Ovary (tissue), 7 donors: ENCODE measurements at regions not wholly inside any gene's neighbourhood (a gene's known extent, or its start where the extent isn't known, plus 50 kb on each side); places are given as distances from the start of the nearest gene placed in this dataset.

Experiments used
- DNase-seq, 5 donors: peaks; one replicate each; pipeline ENCODE4 v3.0.0-alpha.2; 2019 to 2020
- H3K27ac ChIP-seq, 2 donors: fragments of 200-600 bp; one replicate each; pipeline versions ENCODE4 v1.5.1 to v1.8.0; 2019 to 2022
- H3K27me3 ChIP-seq: fragments of 200-600 bp; one replicate; pipeline ENCODE4 v1.8.0; 2022
- H3K36me3 ChIP-seq: fragments of 200-600 bp; sonication (generic); one replicate; pipeline ENCODE4 v1.5.1; 2019
- H3K4me1 ChIP-seq: one replicate; pipeline ENCODE4 v1.8.1; 2013; ENCODE audit warnings: mild to moderate bottlenecking, moderate library complexity; ENCODE audit not compliant: insufficient read depth
- H3K4me3 ChIP-seq: fragments of 200-600 bp; sonication (generic); one replicate; pipeline ENCODE4 v1.5.1; 2017
- H3K9me3 ChIP-seq, 2 donors: fragments of 200-600 bp in 1 of 2; sonication (generic) in 1 of 2; one replicate each; pipeline versions ENCODE4 v1.5.1 to v1.8.1; 2013 to 2019; ENCODE audit warnings: mild to moderate bottlenecking in 1 of 2, moderate library complexity in 1 of 2
- EP300 ChIP-seq: sonication (generic); formaldehyde crosslinking; IDR thresholded peaks from one replicate; pipeline ENCODE4 v1.6.1; 2017; ENCODE audit warnings: antibody characterized with exemption
- POLR2A ChIP-seq: fragments of 450-650 bp; IDR thresholded peaks from one replicate; pipeline ENCODE4 v1.6.1; 2017; ENCODE audit warnings: antibody characterized with exemption, mild to moderate bottlenecking, moderate library complexity
- WGBS, 3 donors: extraction: QIAGEN DNeasy Blood & Tissue Kit in 1 of 3; methylation state at CpG; one replicate each; pipeline versions ENCODE4 v1.1.5 to v1.1.7; 2013 to 2017; 5-methylcytosine and 5-hydroxymethylcytosine counted together
- intact Hi-C, 4 donors: fragments of 100-400 bp; cut with DNase I; formaldehyde crosslinking; loops; one replicate each; pipeline versions ENCODE4 v1.11.0 to v1.15.1; 2022 to 2023
- TF ChIP-seq, protein P1 (sequence below), 3 donors: fragments of 450-650 bp in 2 of 3; fragments of 200-600 bp in 1 of 3; IDR thresholded peaks; one replicate each; pipeline versions ENCODE4 v1.5.1 to v1.8.0; 2016 to 2022; ENCODE audit warnings: antibody characterized with exemption in 3 of 3, mild to moderate bottlenecking in 1 of 3
- donor health status: DM: no; HTN: no; CAD: no; lungs with moderate emphysema.
- donor health status: DM: no; HTN: no; CAD: no.
- donor health status: Bipolar disorder and iron deficiency.
- donor health status: DM: no; HTN: no; CAD: no.
- donor health status: DM: yes; HTN: yes; CAD: no.

DNA sequence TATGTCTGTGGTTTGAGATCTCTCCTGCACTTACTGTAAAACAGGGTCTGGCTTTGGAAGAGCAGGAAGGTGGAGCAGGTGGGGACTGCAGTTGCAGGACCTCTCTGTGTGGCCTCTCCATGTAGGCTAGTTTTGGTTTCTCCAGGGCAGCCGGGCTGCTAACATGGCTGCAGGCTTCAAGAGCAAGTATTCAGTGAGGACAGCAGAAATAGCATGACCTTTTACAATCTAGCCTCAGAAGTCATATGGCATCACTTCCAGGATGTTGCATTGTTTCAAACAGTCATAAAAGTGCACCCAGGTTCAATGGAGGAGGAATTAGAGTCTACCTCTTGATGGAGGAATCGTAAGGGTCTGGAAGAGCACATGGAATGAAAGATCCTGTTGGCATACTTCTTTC is 728.7 kb downstream of the NTRK3 start:
- H3K4me3 ChIP-seq: no peak overlapping the region
- H3K4me1 ChIP-seq: no peaks in the 10 kb centered on the region
- no peak overlapping the region for H3K27ac ChIP-seq
- H3K9me3 ChIP-seq: peaks cover 0 to 3% of the 10 kb centered on the region in 2 donors
- no peaks in the 10 kb centered on the region for H3K36me3 ChIP-seq
- 71 to 88% (median 81%) methylated on average over 2 of the region's 2 CpGs for WGBS, 3 donors
- intact Hi-C loops: no loop called here
- H3K27me3 ChIP-seq: no peaks in the 10 kb centered on the region
- TF ChIP-seq, protein P1, sequence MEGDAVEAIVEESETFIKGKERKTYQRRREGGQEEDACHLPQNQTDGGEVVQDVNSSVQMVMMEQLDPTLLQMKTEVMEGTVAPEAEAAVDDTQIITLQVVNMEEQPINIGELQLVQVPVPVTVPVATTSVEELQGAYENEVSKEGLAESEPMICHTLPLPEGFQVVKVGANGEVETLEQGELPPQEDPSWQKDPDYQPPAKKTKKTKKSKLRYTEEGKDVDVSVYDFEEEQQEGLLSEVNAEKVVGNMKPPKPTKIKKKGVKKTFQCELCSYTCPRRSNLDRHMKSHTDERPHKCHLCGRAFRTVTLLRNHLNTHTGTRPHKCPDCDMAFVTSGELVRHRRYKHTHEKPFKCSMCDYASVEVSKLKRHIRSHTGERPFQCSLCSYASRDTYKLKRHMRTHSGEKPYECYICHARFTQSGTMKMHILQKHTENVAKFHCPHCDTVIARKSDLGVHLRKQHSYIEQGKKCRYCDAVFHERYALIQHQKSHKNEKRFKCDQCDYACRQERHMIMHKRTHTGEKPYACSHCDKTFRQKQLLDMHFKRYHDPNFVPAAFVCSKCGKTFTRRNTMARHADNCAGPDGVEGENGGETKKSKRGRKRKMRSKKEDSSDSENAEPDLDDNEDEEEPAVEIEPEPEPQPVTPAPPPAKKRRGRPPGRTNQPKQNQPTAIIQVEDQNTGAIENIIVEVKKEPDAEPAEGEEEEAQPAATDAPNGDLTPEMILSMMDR (IDR thresholded peaks at IDR 0.05): no peak
- no peak for TF ChIP-seq EP300
- no peak for TF ChIP-seq POLR2A
- no peak for DNase-seq

DNA sequence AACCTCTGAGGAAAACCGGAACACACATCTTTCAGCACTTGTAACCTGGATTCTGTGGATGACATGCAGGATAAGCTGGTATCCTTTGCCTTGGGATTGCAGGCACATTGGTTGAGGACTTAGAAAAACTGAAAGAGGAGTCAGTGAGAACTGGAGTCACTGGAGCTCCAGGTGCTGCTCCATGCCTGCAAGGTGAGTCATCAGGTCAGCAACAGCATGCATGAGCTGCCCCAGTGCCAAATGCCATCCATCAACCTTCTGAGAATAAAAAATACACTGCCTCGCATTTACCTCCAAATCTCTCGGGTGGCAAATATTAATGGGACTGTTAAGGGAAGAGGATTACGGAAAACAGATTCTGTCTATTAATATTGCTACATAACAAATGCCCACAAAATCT is 729.1 kb downstream of the NTRK3 start:
- H3K4me3 ChIP-seq: no peak overlapping the region
- H3K27ac ChIP-seq: no peak overlapping the region
- 69 to 79% (median 72%) methylated on average over 4 of the region's 4 CpGs for WGBS, 3 donors
- DNase-seq: no peak
- intact Hi-C loops: no loop called here
- H3K27me3 ChIP-seq: no peaks in the 10 kb centered on the region
- no peaks in the 10 kb centered on the region for H3K36me3 ChIP-seq
- no peak for TF ChIP-seq EP300
- TF ChIP-seq, protein P1 (IDR thresholded peaks at IDR 0.05): no peak
- no peak for TF ChIP-seq POLR2A
- H3K9me3 ChIP-seq: peaks cover 0 to 3% of the 10 kb centered on the region in 2 donors
- H3K4me1 ChIP-seq: no peaks in the 10 kb centered on the region

DNA sequence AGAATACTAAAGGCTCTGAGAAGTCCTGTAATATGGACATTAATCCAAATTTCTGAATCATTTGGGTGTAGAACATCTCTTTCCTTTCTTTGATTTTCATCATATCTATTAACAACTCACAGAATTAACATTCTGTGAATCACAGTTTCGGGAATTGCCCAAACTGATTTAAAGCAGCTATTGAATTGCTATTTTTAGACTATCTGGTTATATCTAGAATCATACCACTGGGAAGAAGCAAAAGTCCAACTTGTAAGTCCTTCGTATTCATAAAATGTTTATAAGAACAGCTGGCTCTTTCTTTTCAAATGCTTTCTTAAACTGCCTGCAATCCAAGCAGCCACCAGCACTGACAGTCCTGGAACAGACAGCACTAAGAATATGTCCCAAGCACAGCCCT is 733.0 kb downstream of the NTRK3 start:
- no peaks in the 10 kb centered on the region for H3K27me3 ChIP-seq
- no peak overlapping the region for H3K27ac ChIP-seq
- H3K36me3 ChIP-seq: no peaks in the 10 kb centered on the region
- TF ChIP-seq EP300: no peak
- TF ChIP-seq, protein P1 (IDR thresholded peaks at IDR 0.05): no peak
- H3K4me1 ChIP-seq: no peaks in the 10 kb centered on the region
- no peak for DNase-seq
- 66 to 83% (median 68%) methylated on average over 2 of the region's 2 CpGs for WGBS, 3 donors
- intact Hi-C loops: no loop called here
- H3K9me3 ChIP-seq: peaks cover 0 to 3% of the 10 kb centered on the region in 2 donors
- no peak overlapping the region for H3K4me3 ChIP-seq

DNA sequence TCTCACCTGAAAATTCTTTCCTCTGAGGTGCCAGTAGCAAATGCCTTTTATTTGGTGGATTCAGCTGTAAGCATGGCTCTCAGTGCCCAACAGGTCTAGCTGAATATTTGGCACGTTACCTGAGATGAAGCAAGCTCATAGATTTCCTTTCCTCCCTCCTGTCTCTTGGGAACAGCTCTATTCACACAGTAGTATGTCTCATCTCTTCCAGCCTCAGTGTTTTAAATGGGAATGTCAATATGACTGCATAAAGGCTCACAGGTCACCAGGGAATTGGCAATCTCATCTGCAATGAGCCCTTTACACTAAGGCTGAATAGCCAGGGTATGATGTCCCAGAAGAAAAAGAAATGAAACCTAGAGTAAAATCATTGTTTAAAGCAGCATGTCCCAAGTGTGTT is 733.5 kb downstream of the NTRK3 start:
- no peak for TF ChIP-seq EP300
- TF ChIP-seq POLR2A: no peak
- TF ChIP-seq, protein P1 (IDR thresholded peaks at IDR 0.05): no peak
- Histone ChIP-seq H3K27me3 (no peaks in the 10 kb centered on the region), H3K4me1 (no peaks in the 10 kb centered on the region), H3K4me3 (no peak overlapping the region), H3K9me3 (peaks cover 0 to 3% of the 10 kb centered on the region in 2 donors), H3K36me3 (no peaks in the 10 kb centered on the region), H3K27ac (no peak overlapping the region)
- intact Hi-C loops: no loop called here
- whole genome bisulfite sequencing, 3 donors: 45 to 78% (median 57%) methylated on average over 1 of the region's 1 CpG
- no peak for DNase-seq

DNA sequence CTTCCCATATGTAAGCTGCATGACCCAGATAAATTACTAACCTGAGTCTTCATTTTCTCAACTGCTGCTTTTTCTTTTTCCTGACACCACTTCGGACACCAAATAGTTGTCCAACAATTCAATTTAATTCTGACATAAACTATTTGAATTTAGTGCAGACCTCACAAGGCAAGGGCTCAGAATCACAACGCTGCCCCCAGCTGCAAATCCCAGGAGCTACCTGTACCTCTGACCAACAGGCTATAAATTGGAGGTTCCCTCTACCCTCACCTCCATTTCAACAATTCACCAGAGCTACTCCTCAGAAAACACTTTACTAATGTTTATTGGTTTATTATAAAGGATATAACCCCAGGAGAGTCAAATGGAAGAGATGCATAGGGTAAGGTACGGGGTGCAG is 737.6 kb downstream of the NTRK3 start:
- Histone ChIP-seq H3K27me3 (no peaks in the 10 kb centered on the region), H3K4me1 (no peaks in the 10 kb centered on the region), H3K4me3 (no peak overlapping the region), H3K9me3 (no peaks in the 10 kb centered on the region), H3K36me3 (no peaks in the 10 kb centered on the region), H3K27ac (no peak overlapping the region)
- WGBS, 3 donors: 42 to 46% (median 44%) methylated on average over 3 of the region's 3 CpGs
- DNase-seq: no peak
- TF ChIP-seq, protein P1 (IDR thresholded peaks at IDR 0.05): no peak
- TF ChIP-seq POLR2A (no peak), EP300 (no peak)
- intact Hi-C loops: no loop called here
